Fibroblast of gingiva (primary cell): ENCODE measurements at regions not wholly inside any gene's neighbourhood (a gene's known extent, or its start where the extent isn't known, plus 50 kb on each side); places are given as distances from the start of the nearest gene placed in this dataset.

ENCODE experiments used
- DNase-seq: peaks from one replicate; pipeline ENCODE4 v3.0.0-alpha.2; 2011; ENCODE audit warnings: low read depth

DNA sequence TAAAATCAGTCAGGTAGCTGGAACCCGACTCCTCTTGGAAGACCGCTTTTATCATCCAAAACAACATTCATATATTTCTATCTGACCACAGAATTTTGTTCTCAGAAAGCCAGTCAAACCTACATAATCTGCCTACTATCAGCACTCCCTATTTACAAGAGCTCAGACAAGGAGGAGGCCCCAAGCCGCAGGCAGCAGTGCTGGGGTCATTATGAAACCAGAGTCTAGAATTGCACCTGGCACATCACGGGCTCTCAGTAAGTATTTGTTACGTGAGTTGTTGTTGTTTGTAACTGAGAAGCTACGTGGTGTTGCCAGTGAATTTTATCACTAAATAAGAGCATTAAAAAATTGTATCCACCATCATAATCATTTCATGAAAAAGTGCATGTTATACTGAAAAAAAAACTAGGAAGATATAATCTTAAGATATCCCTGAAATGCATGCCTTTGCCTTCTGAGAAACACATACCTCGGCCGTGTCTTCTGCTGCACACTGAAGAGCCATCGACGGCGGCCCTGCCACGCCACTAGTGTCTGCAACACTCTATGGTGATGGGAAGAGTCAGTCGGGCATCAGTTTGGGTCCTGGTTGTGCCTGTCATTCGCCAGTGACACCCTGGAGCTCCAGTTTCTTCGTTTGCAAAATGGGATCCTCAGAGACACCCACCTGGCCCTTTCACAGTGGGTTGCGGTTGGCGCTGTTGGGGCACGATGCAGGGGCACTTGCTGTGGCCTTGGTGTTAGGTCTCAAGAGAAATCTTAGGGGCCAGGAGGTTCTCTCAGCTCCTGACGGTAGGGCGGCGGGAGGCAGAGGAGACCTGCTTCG, 505.9 kb downstream of the EIPR1 start:
- no peak for DNase-seq

DNA sequence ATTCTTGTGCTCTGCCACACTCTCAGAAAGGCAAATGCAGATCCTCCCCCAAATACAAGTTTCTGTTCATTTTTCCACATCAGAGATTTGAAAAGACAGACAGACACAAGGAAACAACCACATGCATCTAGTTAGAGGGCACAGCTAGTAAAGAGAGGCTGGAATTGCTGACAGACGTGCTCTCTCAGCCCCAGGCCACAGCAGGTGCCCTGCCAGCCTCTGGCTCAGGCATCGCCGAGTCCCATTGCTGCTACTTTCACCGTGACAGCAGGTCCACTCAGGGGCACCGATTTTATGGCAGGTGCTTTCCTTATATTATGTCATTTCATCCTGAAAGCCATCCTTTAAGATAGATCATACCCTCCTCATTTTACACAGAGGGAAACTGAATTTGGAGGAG, 507.5 kb downstream of the EIPR1 start:
- DNase-seq, result no peak

DNA sequence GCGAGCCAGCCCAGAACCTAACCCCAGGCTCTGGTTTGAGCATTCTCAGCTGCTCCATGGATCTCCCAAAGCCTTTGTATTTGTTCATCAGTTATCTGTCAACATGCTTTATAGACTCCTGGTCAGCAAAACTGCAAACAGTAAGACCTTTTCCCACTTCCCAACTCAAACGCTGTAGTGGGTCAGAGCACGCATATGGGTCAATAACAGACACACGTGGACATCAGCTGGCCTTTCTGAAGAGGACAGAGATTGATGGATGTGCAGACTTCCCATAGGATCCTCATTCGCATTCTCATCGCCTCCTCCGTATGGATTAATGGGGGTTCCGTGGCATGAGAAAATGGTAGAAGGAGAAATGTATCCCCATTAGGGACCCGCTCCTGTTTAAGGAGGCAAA, 508.1 kb downstream of the EIPR1 start:
- no peak for DNase-seq

DNA sequence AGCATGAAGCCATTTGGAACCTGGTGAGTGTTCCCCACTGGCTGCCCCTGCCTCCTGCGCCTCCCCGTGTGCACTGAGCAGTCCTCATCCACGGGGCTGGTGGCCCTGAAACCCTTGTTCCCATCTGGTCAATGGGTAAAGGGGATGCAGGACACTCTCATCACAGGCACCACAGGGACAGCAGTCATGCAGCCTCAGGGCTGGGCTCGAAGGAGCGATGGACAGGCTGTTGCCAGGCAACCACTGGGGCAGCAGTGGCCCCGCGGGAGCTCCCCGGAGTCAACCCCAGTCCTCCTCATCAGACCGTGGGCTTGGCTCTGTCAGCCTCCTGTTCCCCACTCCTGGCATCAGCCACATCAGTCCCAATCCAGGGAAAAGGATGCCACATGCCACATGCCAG, 509.5 kb downstream of the EIPR1 start:
- DNase-seq, result no peak

DNA sequence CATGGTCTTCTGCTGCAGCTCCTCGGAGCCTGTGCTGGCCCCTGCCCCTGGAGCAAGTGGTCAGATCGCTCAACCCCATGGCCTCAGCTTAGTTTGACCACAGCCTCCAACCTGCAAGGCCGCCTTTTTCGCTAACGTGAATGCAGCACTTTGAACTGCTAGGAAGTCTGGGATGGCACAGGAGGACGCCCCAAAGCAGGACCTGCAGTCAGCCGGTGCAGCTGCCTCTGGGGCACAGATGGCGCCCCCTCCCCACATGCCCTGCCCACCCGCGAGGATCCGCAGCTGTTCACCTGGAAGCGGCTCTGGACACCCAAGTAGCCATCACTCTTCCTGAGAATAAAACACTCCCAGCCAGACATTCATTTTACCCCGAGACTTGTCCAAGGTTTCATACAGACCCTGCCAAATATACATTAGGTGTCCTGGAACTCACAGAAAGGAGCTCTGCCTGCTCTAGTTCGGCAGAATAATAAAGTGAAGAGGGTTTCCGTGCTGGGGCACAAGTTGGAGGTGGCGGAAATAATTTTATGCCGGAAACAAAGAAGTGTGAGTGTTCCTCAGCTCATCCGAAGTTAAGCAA, 510.1 kb downstream of the EIPR1 start:
- DNase-seq, result no peak

DNA sequence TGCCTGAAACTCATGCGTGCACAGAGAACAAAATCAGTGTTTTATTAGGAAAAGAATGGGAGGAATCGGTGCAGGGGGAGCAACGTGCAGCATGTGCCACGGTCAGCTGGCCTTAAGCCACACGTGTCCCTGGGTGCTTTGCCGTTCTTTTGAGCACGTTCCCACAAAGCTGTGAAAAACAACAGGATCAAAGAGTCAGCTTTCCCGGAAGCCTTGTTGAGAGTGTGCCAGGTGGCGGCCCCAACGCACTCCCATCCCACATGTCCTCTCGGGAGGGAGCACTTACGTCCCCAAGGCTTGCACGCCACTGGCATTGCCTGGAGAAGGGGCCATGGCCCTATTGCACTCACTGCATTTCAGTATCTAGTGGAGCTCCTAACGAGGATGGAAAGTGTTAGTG, 511.2 kb downstream of the EIPR1 start:
- no peak for DNase-seq

DNA sequence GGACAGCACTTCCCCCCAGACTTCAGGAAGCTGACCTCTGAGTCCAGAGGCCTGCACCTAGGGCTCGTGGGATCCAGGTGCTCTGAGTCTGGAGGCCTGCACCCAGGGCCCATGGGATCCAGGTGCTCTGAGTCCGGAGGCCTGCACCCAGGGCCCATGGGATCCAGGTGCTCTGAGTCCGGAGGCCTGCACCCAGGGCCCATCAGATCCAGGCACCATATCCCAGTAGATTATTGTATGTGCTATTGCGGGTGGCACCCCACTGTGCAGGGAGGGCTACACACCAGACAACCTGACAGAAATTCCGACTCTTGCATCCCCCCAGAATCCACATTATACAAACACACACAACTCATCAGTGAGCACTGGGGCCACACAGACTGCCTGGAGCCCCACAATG, 515.2 kb downstream of the EIPR1 start:
- no peak for DNase-seq

DNA sequence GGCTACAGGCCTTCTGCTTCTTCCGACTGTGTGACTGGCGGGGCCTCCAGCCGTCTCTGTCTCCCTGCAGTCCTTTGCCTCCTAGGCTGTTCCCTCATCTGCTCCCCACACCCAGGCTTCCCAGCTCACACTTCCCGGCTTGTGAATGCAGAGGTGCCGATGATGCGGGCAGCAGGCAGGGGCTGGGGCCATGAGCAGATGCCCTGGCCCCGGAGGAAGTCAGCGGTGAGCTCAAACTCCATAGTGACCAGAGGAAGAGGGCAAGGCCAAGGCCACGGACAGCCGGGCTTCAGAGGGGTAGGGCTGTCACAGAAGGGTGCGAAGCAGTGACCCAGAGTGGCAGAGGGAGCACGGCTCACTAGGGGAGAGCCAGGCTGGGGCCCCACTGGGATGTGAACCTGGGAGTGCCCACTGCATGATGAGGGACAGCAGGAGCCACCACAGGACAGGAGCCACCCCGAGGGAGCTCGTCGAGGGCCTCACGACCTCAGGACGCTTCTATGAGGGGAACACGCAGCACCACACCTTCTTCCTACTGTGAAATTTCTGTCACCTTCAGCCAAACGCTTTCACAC, 515.9 kb downstream of the EIPR1 start:
- no peak for DNase-seq

DNA sequence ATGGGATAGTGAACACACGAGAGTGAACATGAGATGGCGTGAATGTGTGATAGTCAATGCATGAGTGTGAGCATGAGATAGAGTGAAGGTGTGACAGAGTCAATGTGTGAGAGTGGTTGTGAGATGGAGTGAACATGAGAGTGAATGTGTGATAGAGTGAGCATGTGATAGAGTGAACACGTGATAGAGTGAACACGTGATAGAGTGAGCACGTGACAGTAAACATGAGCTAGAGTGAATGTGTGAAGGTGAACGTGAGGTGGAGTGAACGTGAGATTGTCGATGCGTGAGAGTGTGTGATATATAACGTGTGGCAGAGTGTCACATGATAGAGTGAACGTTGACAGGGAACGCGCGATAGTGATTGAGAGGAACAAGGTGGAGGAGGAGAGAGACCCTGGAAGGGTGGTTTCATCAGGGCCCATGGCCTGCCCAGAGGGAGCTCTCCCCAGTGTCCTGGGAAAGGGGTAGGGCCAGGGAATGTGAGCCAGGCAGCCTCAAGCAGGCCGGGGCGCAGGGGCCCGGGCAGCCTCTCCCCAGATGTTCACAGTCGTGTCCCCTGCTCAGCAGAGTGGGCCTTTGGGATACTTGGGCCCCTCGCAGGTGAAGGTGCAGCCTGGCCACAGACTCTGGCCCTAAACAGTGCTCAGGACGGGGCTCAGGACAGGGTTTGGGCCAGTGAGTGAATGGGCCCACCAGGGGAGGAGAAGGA, 516.9 kb downstream of the EIPR1 start:
- no peak for DNase-seq

DNA sequence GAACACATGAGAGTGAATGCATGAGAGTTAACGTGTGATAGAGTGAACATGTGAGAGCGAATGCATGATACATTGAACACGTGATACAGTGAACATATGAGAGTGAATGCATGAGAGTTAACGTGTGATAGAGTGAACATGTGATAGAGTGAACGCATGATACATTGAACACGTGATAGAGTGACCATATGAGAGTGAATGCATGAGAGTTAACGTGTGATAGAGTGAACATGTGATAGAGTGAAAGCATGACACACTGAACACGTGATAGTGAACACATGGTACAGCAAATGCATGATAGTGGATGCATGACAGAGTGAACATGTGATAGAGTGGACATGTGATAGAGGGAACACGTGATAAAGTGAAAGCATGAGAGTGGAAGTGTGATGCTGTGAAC, 517.9 kb downstream of the EIPR1 start:
- DNase-seq, result no peak

DNA sequence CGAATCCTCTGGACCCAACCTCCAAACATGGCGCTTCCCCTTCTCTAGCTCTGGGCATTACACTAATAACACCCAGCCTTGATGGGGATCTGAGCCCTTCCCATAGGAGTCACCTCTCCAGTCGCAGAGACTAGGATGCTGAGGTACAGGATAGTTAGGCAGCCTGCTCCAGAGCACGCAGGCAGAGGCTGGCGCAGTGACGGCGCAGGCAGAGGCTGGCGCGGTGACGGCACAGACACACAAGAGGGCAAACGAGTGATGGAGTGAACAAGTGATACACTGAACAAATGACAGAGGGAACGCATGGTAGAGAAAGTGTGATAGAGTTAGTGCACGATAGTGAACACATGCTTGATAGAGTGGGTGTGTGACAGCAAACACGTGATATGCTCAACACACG, 518.5 kb downstream of the EIPR1 start:
- DNase-seq, result no peak

DNA sequence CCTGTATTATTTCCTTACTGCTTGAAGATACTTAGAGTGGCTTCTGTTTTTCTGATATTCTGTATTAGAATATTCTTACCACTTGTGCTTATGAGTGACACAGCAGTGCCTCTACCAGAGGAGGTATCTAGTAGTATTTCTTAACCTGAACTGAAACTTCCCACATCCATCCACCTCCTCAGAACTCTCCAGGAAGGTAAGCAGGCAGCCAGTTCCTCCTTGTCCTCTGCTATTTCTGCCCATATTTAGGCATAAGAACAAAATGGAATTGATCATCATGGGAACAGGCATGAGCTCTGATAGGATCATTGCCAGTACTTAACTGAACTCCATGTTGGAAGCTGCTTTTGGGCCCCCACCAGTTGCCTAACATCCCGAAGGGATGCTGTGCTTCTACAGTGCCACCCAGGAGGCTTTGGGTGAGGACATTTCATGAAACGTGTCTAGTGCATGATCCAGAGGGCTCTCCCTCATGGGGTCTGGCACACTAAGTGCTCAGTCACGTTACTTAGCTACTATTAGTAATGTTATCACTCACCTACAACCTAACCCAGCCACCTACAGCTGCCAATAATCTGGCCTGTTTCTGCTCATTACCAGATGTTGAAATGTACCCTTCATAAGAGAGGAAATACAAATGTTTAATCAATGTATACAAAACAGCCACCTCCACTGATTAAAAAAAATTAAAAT, 520.7 kb downstream of the EIPR1 start:
- DNase-seq, result no peak

DNA sequence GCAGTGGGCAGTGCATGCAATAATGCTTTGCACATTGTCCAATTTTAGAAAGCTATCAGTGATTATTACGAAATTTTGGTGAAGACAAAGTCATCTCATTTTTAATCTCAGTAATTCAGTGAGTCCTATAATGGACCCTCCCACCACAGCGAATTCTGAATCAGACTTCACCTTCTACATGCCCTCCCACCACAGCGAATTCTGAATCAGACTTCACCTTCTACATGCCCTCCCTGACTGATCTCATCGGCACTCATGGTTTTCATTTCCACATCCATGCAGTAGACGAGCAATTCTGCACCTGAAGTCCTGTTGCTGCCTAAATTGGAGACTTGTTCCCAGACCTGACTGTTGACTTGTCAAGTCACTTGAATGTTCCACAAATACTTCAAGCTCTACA, 522.3 kb downstream of the EIPR1 start:
- no peak for DNase-seq

DNA sequence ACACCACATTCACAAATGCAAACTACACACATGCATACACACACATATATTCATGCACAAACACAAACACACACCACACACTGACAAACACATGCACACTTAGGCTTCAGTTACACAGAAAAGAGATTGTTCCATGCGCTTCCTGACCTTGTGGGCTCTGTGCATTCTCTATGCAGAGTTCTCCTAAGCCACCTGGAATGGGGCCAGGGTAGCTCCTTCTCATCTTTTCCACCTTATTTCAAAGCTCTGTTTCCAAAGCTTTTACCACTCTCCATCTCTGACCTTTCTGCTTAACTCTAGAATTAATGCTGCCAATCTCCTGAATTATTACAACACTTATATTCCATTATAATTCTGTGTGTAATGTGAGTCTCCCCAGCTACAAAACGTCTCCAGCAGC, 522.3 kb upstream of the MYT1L start:
- no peak for DNase-seq

DNA sequence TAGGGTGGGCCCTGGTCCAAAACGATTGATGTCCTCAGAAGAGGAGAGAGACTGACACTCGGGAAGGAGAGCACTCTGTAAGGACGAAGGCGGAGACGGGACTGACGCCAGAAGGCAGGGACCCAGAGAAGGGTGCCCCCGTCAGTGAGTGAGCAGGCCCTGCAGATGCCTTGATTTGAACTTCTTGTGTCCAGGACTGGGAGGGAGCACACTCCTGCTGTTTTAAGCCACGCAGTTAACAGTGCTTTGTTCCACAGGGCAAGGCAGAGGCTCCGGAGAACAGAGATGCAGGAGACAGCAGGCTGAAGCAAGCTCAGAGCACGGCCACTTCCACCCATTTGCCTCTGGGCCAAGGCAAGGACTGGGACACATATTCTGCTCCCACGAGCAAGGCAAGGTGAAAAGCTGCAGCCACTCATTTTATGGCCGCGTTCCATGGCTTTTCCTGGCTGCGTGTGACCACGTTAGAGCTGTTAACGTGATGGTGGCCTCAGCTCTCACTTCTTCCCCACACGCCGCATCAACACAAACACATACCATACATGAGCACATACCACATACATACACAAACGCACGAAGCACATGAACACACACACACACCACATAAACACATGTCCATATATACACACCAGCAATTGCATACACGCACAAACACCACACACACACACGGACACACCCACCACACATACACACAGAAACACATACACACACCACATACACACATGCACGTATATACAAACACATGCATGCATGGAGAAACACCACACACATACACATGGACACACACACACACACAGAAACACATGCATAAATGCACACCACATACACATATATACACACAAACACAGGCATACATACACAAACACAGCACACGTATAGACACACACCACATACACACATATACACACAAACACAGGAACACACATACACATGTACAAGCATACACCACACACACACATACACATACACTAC, 521.0 kb upstream of the MYT1L start:
- no peak for DNase-seq

DNA sequence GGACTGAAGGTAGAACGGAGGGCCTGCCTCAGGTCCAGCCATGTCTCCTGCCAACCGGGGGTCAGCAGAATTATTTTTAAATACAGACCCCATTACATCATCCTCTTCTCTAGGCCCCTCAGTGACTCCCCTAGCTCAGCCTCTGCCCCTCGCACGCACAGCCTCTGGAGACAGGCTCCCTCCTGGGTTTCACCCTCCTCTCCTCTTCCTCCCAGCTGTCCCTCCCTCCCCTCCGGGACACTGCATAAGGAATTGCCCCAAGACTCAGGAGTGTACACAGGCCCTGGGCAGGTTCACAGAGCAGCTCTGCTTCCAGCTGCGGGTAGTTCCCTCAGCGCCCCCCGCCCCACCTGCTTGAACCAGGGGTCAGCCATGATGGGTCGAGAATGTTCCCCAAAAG, 520.2 kb upstream of the MYT1L start:
- DNase-seq, result no peak

DNA sequence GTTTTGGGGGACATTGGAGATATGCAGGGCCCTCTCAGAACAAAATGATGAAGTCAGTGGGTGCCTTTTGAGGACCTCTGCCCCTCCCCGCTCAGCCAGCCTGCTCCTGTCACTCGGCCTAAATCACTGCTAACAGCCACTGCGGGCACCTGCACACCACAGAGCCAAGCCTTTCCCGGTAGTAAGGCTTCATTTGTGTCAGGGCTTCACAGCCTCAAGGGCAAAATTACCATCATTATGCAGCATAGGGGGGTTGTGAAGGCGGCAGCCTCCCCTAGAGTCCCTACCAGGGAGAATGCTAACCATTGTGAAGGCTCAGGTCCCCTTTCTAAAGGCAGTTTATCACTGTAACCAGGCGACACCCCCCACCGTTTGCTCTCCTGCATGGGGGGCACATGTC, 519.8 kb upstream of the MYT1L start:
- no peak for DNase-seq

DNA sequence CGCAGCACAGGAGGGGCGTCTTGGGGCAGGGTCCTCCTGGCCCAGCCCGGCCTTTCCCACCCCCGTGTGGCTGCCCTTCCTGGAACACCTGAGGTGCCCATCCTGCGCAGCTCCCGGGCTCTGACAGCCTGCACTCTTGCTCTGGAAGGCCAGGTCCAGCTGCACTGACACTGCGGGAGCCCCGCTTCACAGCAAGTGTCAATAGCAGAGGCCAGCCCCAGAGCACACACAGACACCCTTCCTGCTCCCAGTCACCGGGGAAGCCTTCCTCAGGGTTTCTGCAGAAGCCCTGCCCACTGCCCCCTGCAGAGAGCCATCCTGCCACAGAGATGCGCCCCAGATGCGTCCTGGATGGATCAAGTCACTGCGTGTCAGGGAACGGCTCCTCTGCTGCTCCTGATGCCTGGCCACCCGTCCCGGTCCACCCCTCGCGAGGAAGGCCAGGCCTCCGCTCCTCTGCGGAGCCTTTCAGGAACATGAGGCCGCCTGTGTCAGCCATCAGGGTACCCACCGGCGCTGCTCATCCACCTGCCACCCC, 519.2 kb upstream of the MYT1L start:
- no peak for DNase-seq

DNA sequence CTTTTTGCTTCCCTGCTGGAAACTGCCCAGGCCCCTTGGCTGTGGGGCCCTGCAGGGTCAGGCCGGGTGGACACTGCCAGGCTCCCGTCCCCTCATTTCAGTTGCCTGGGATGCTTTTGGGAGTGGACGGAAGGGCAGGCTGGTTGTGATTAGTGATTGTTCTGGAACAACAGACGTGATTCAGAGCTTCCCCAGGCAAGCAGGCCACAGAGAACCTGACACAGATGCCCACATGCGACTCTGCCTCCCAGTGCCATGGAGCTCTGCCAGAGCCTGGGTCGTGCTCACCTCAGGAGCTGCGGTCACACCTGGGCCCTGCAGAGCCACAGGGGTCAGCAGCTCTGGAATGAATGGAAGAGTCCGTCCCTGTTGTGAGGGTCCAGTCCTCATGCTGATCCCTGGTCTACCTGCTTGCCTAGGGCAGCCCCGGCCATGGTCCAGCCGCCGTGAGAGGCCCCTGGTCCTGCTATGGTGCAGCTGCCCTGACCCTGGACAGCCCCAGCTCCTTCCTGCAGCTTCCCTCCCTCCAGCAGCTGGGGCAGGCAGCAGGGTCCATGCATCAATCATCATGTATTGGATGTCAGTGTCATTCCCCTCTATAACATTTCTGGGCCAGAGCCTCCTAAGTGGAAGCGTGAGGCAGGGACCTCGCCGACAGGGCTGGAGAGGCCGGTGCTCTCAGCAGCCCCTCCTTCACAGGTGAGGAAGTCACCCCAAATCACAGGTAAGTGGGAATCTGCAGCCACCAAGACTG, 518.6 kb upstream of the MYT1L start:
- no peak for DNase-seq

DNA sequence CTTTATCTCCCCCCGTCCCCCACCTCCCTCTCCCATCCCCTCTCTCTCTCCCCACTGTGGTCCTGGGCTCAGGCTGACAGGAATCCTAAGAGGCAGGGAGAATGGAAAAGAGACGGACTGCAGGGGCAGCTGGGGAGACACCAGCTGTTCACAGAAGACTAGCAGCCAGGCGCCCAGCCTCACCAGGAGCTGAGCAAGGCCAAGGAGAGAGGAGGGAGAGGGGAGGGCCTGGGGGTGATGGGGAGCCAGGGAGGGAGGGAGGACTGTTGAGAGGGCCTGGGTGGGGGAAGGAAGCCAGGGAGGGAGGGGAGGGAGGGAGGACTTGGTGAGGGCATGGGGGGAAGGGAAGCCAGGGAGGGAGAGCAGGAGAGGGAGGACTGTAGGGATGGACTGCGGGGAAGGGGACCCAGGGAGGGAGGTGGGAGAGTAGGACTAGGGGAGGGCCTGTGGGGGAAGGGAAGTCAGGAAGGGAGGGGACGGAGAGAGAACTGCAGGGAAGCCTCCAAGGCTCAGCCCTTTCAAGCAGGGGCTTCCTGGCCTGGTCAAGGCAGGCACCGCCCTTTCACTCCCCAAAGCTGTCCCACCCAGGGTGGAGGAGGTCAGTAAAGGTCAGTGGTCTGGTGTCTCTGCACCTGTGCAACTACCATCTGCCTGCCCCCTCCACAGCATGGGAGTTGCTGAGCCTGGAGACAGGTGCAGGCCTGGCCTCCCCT, 517.7 kb upstream of the MYT1L start:
- DNase-seq, result no peak
